Subcutaneous abdominal adipose tissue (tissue), 5 donors: ENCODE measurements at regions not wholly inside any gene's neighbourhood (a gene's known extent, or its start where the extent isn't known, plus 50 kb on each side); places are given as distances from the start of the nearest gene placed in this dataset.
"Not testable (repeated sequence)": the region's sequence is repeated elsewhere in the genome, so short reads cannot be mapped to it uniquely, and the experiment has no call there.

Experiments used
- H3K27ac ChIP-seq: one replicate; pipeline ENCODE4 v1.7.0; 2013; ENCODE audit warnings: low read depth, mild to moderate bottlenecking, inconsistent platforms, low read length, moderate library complexity
- H3K27me3 ChIP-seq, 5 donors: one replicate each; pipeline ENCODE4 v1.7.0; 2013; ENCODE audit warnings: low read length in 5 of 5, inconsistent platforms in 1 of 5; ENCODE audit not compliant: control insufficient read depth in 5 of 5, insufficient read depth in 4 of 5
- H3K36me3 ChIP-seq, 5 donors: one replicate each; pipeline ENCODE4 v1.7.0; 2013; ENCODE audit warnings: low read length in 5 of 5; ENCODE audit not compliant: control insufficient read depth in 5 of 5, insufficient read depth in 5 of 5
- H3K4me1 ChIP-seq, 5 donors: one replicate each; pipeline ENCODE4 v1.7.0; 2013; ENCODE audit warnings: low read length in 5 of 5, mild to moderate bottlenecking in 3 of 5, moderate library complexity in 1 of 5; ENCODE audit not compliant: control insufficient read depth in 5 of 5, insufficient read depth in 5 of 5
- H3K4me3 ChIP-seq, 5 donors: one replicate each; pipeline ENCODE4 v1.7.0; 2013; ENCODE audit warnings: low read length in 5 of 5, low read depth in 1 of 5
- H3K9ac ChIP-seq, 5 donors: one replicate each; pipeline ENCODE4 v1.7.0; 2013; ENCODE audit warnings: low read length in 5 of 5, mild to moderate bottlenecking in 4 of 5, moderate library complexity in 3 of 5
- H3K9me3 ChIP-seq, 5 donors: one replicate each; pipeline ENCODE4 v1.7.0; 2013; ENCODE audit warnings: low read length in 5 of 5; ENCODE audit not compliant: control insufficient read depth in 5 of 5
- donor health status: healthy.
- donor health status: healthy.
- donor health status: healthy.
- donor health status: healthy.
- donor health status: healthy.

- no peak overlapping the region for H3K9ac ChIP-seq
- H3K4me3 ChIP-seq = no peak overlapping the region
- H3K36me3 ChIP-seq = no peaks in the 10 kb centered on the region
- H3K9me3 ChIP-seq = peaks cover 0 to 11% (median 9%) of the 10 kb centered on the region in 5 donors
- H3K4me1 ChIP-seq = no peaks in the 10 kb centered on the region
- no peaks in the 10 kb centered on the region for H3K27me3 ChIP-seq
- H3K27ac ChIP-seq = no peak overlapping the region
These were observed 928.7 kb upstream of the PRKX start for GRCh38 chrX:4642114-4642513.

DNA sequence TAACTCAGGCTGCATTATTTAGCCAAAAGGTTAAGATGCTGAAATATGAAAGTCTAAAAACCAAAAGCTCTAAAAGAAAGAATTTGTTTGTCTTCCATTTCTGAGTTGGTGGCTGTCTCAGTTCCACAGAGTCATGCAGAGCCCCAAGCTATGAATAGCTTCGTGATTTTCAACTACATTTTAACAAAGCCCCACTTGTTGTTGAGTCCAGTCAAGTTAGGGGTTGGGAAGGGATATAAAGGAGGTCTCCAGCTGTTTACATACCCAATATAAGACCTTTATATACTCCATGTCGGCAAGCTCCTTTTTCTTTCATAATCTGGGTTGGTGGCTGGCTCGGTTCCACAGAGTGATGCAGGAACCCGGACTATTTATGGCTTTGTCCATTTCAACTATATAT is 924.6 kb upstream of the PRKX start:
- Histone ChIP-seq H3K9me3 (peaks cover 0 to 12% (median 10%) of the 10 kb centered on the region in 5 donors), H3K36me3 (no peaks in the 10 kb centered on the region), H3K9ac (no peak overlapping the region), H3K27me3 (no peaks in the 10 kb centered on the region), H3K4me1 (no peaks in the 10 kb centered on the region), H3K27ac (no peak overlapping the region), H3K4me3 (no peak overlapping the region)

GRCh38 chrX:4627414-4627813 is 914.0 kb upstream of the PRKX start:
- H3K36me3 ChIP-seq = no peaks in the 10 kb centered on the region
- H3K4me1 ChIP-seq = no peaks in the 10 kb centered on the region
- no peak overlapping the region for H3K27ac ChIP-seq
- H3K27me3 ChIP-seq = no peaks in the 10 kb centered on the region
- H3K9me3 ChIP-seq = peaks cover 0 to 5% (median 0%) of the 10 kb centered on the region in 5 donors
- H3K9ac ChIP-seq = no peak overlapping the region
- no peak overlapping the region for H3K4me3 ChIP-seq

- Histone ChIP-seq H3K9ac (no peak overlapping the region), H3K9me3 (peaks cover 0 to 6% (median 3%) of the 10 kb centered on the region in 5 donors), H3K36me3 (no peaks in the 10 kb centered on the region), H3K4me1 (no peaks in the 10 kb centered on the region), H3K27me3 (no peaks in the 10 kb centered on the region), H3K27ac (no peak overlapping the region), H3K4me3 (no peak overlapping the region)
These were observed 909.2 kb upstream of the PRKX start for GRCh38 chrX:4622486-4623167.

GRCh38 chrX:4613651-4614050 is 900.2 kb upstream of the PRKX start:
- not testable (repeated sequence) for H3K4me1 ChIP-seq, H3K9ac ChIP-seq, H3K27me3 ChIP-seq, H3K27ac ChIP-seq, H3K4me3 ChIP-seq, H3K36me3 ChIP-seq
- peaks cover 0 to 16% (median 10%) of the 10 kb centered on the region in 5 donors for H3K9me3 ChIP-seq

DNA sequence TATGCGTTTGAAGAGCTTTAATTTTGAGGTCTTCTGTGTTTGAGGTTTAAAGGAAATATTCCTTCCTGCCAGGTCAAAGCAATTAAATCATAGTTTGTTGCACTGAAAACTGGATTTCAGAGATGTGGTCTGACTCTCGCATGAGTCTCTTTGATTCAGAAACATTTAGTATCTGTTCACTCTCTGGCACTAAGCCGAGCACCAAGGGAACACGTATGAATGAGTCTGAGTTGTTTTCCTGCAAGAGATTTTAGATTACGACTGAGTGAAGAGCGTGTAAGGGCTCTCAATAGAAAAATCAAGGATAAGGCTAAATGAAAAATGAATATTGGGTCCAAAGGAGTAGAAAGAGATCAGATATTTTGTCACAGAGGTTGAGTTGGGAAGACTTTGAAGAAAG is 875.4 kb upstream of the PRKX start:
- H3K9ac ChIP-seq = no peak overlapping the region
- no peak overlapping the region for H3K27ac ChIP-seq
- no peaks in the 10 kb centered on the region for H3K4me1 ChIP-seq
- no peaks in the 10 kb centered on the region for H3K27me3 ChIP-seq
- H3K4me3 ChIP-seq = no peak overlapping the region
- no peaks in the 10 kb centered on the region for H3K36me3 ChIP-seq
- no peaks in the 10 kb centered on the region for H3K9me3 ChIP-seq

DNA sequence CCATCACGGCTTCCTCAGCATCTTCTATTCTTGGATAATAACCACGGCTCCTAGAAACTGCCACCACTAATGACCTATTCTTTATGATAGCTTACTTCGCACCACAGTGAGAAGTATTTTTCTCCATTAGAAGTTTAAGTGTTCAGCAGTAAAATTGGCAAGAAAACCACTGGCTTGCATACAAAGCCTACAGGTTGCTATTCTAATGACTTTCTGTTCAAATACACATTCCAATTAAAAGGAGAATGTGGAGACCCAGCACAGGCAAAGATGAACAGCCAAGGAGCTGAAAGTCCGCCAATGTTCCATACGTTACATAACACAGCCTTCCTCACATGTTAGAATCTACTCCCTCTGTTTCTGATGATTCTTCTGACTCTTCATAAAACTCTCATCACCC is 875.0 kb upstream of the PRKX start:
- no peaks in the 10 kb centered on the region for H3K9me3 ChIP-seq
- H3K36me3 ChIP-seq = no peaks in the 10 kb centered on the region

GRCh38 chrX:4588056-4588455 is 874.6 kb upstream of the PRKX start:
- Histone ChIP-seq H3K9ac (no peak overlapping the region), H3K9me3 (no peaks in the 10 kb centered on the region), H3K27ac (no peak overlapping the region), H3K27me3 (no peaks in the 10 kb centered on the region), H3K4me1 (no peaks in the 10 kb centered on the region), H3K4me3 (no peak overlapping the region), H3K36me3 (no peaks in the 10 kb centered on the region)

More for the DNA sequence above, 875.0 kb upstream of the PRKX start:
- Histone ChIP-seq H3K4me1 (no peaks in the 10 kb centered on the region), H3K9ac (no peak overlapping the region), H3K27me3 (no peaks in the 10 kb centered on the region), H3K4me3 (no peak overlapping the region), H3K27ac (no peak overlapping the region)

- H3K27me3 ChIP-seq = peaks cover 0 to 3% (median 0%) of the 10 kb centered on the region in 5 donors
- no peak overlapping the region for H3K4me3 ChIP-seq
- no peaks in the 10 kb centered on the region for H3K4me1 ChIP-seq
- no peak overlapping the region for H3K9ac ChIP-seq
- no peak overlapping the region for H3K27ac ChIP-seq
- peaks cover 0 to 4% (median 0%) of the 10 kb centered on the region in 5 donors for H3K9me3 ChIP-seq
- H3K36me3 ChIP-seq = no peaks in the 10 kb centered on the region
These were observed 866.5 kb upstream of the PRKX start for GRCh38 chrX:4579999-4580398.

- Histone ChIP-seq H3K4me3 (no peak overlapping the region), H3K27ac (no peak overlapping the region), H3K9me3 (peaks cover 0 to 4% (median 0%) of the 10 kb centered on the region in 5 donors), H3K27me3 (peaks cover 0 to 3% (median 0%) of the 10 kb centered on the region in 5 donors), H3K36me3 (no peaks in the 10 kb centered on the region), H3K4me1 (no peaks in the 10 kb centered on the region), H3K9ac (no peak overlapping the region)
These were observed 866.0 kb upstream of the PRKX start for GRCh38 chrX:4579480-4579879.
